ENCODE measurements at regions not wholly inside any gene's neighbourhood (a gene's known extent, or its start where the extent isn't known, plus 50 kb on each side); places are given as distances from the start of the nearest gene placed in this dataset.

- Histone ChIP-seq H3K4me3 (no peak overlapping the region), H3K27ac (no peak overlapping the region)
- DNase-seq (ENCODE audit: low spot score): no peak
- TF ChIP-seq, protein P1, sequence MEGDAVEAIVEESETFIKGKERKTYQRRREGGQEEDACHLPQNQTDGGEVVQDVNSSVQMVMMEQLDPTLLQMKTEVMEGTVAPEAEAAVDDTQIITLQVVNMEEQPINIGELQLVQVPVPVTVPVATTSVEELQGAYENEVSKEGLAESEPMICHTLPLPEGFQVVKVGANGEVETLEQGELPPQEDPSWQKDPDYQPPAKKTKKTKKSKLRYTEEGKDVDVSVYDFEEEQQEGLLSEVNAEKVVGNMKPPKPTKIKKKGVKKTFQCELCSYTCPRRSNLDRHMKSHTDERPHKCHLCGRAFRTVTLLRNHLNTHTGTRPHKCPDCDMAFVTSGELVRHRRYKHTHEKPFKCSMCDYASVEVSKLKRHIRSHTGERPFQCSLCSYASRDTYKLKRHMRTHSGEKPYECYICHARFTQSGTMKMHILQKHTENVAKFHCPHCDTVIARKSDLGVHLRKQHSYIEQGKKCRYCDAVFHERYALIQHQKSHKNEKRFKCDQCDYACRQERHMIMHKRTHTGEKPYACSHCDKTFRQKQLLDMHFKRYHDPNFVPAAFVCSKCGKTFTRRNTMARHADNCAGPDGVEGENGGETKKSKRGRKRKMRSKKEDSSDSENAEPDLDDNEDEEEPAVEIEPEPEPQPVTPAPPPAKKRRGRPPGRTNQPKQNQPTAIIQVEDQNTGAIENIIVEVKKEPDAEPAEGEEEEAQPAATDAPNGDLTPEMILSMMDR (IDR thresholded peaks at IDR 0.05): no peak
Measured at GRCh38 chr2:53476834-53477233, 290.8 kb upstream of the CHAC2 start.

DNA sequence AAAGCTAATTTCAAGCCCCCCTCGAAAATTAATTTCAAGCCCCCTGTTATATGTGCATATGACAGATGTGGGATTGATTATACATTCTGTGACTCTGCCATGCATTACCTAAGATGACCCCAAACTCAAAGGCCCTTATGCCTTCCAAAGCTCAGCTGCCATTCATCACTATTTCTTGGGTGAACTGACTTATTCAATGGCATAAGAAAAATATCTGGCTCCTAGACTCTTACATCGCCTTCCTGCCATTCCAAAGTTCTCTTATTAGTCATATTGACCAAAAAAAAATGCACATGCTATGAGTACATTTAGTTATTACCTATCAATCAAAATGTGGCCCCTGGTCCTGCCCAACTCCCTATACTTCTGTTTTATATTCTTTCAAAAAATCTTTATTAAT lies 291.8 kb upstream of the CHAC2 start:
- TF ChIP-seq, protein P1 (IDR thresholded peaks at IDR 0.05): no peak
- DNase-seq (ENCODE audit: low spot score): no peak
- no peak overlapping the region for H3K27ac ChIP-seq

DNA sequence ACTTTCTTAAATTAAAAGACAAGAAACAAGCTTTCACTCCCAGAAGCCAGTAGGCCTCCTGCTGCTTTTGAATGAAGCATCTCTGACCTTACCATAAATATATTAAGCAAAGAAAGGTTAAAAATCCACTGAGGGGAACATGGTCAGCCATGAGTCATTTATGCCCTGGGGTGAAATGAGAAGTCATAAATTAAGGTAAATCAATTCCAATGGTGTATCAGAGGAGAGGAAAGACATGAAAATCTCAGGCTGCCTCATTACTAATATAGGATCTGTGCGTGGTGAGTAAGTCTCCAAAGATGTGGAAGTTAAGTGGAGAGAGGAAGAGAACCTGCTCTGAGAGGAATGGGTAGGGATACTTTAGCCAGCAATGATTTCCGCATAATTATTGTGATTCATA lies 292.3 kb upstream of the CHAC2 start:
- no peak for DNase-seq (ENCODE audit: low spot score)
- TF ChIP-seq, protein P1 (IDR thresholded peaks at IDR 0.05): no peak
- H3K27ac ChIP-seq: no peak overlapping the region
- H3K4me3 ChIP-seq: no peak overlapping the region

More for the DNA sequence above, 291.8 kb upstream of the CHAC2 start:
- no peak overlapping the region for H3K4me3 ChIP-seq

GRCh38 chr2:53474914-53475313 lies 292.7 kb upstream of the CHAC2 start:
- Histone ChIP-seq H3K27ac (no peak overlapping the region), H3K4me3 (no peak overlapping the region)
- TF ChIP-seq, protein P1 (IDR thresholded peaks at IDR 0.05): no peak
- no peak for DNase-seq (ENCODE audit: low spot score)

- no peak overlapping the region for H3K27ac ChIP-seq
- H3K4me3 ChIP-seq: no peak overlapping the region
- no peak for DNase-seq (ENCODE audit: low spot score)
- TF ChIP-seq, protein P1 (IDR thresholded peaks at IDR 0.05): no peak
Measured at GRCh38 chr2:53473775-53474311, 293.8 kb upstream of the CHAC2 start.

GRCh38 chr2:53473236-53473635 lies 294.4 kb upstream of the CHAC2 start:
- Histone ChIP-seq H3K27ac (no peak overlapping the region), H3K4me3 (no peak overlapping the region)
- no peak for DNase-seq (ENCODE audit: low spot score)
- TF ChIP-seq, protein P1 (IDR thresholded peaks at IDR 0.05): no peak

DNA sequence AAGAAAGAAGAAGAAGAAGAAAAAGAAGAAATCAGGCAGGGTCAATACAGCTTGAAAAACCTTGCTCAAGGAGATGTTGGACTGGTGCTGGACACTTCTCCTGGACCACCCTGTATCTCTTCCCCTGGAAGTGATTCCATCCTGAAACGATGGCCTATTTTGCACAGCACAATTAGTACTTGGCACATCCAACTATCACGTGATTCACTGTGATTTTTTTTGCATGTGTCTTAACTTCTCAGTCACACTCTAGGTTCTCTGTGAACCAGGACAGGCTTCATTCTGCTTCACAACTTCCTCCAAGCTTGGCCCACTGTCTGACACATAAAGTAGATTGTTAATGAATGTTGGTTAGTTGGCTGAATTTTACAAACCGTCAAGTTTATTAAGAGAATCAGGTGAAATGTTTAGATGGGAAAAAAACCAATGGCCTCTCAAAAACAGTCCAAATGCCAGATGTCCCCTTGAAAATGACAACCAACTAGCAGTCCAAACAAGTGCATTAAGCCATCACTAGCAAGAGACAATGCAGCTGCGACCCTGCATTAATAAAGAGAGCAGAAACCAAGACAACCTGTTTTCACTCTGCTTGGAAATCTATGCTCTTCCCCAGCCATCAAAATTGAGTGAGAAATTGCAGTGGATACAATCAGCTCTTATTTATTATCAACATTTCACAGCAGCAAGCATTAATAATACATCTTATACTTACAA lies 300.0 kb upstream of the CHAC2 start:
- DNase-seq (ENCODE audit: low spot score): no peak
- no peak overlapping the region for H3K4me3 ChIP-seq

More for the DNA sequence above, 300.0 kb upstream of the CHAC2 start:
- H3K27ac ChIP-seq: no peak overlapping the region
- TF ChIP-seq, protein P1 (IDR thresholded peaks at IDR 0.05): no peak
